Caco-2 (cell line): ENCODE measurements at regions not wholly inside any gene's neighbourhood (a gene's known extent, or its start where the extent isn't known, plus 50 kb on each side); places are given as distances from the start of the nearest gene placed in this dataset.

Source experiments
- BruUV-seq: library from RNA; stranded (reverse); fragments of 400-500 nt; replicated peaks from 2 replicates; lab custom pipeline; 2021; lab: Mats Ljungman, UMichigan
- CTCF ChIA-PET: fragments of 300-600 bp; sonication (Branson Sonifier 250); formaldehyde crosslinking; loops from one replicate; lab custom pipeline; 2022; ENCODE audit warnings: antibody characterized with exemption; lab: Charles Lee
- POLR2A ChIA-PET: fragments of 300-600 bp; sonication (Branson Sonifier 250); formaldehyde crosslinking; loops from one replicate; lab custom pipeline; 2022; ENCODE audit warnings: antibody characterized with exemption; lab: Charles Lee
- DNase-seq, 2 experiments: peaks; one replicate each; pipeline versions ENCODE4 v3.0.0 to v3.0.0-alpha.2; 2020 to 2022
- H3K27me3 ChIP-seq: replicated peaks from 2 replicates; pipeline ENCODE4 v1.6.0; 2011; ENCODE audit warnings: low read length; ENCODE audit not compliant: control insufficient read depth, insufficient read depth
- H3K36me3 ChIP-seq: 2 replicates; pipeline ENCODE4 v1.5.1; 2011; ENCODE audit warnings: low read length; ENCODE audit not compliant: control insufficient read depth, insufficient read depth
- H3K4me1 ChIP-seq: fragments of 250-450 bp; sonication (Bioruptor Pico); 2 replicates; pipeline ENCODE4 v1.5.1; 2020; ENCODE audit warnings: mild to moderate bottlenecking
- H3K4me3 ChIP-seq: 2 replicates; pipeline ENCODE4 v1.5.1; 2011; ENCODE audit warnings: low read depth, mild to moderate bottlenecking, control low read depth, low read length
- H3K9me3 ChIP-seq: fragments of 250-450 bp; sonication (Bioruptor Pico); 2 replicates; pipeline ENCODE4 v1.5.1; 2020; ENCODE audit warnings: mild to moderate bottlenecking, moderate library complexity
- H3K27ac Mint-ChIP-seq: one replicate; pipeline ENCODE4 v1.8.0; 2022; ENCODE audit warnings: mixed read lengths; ENCODE audit not compliant: unreplicated experiment
- H3K27me3 Mint-ChIP-seq: one replicate; pipeline ENCODE4 v1.8.0; 2022; ENCODE audit warnings: mixed read lengths; ENCODE audit not compliant: insufficient read depth, unreplicated experiment
- H3K36me3 Mint-ChIP-seq: one replicate; pipeline ENCODE4 v1.8.0; 2022; ENCODE audit warnings: mild to moderate bottlenecking, mixed read lengths; ENCODE audit not compliant: insufficient read depth, unreplicated experiment
- H3K4me1 Mint-ChIP-seq: one replicate; pipeline ENCODE4 v1.8.0; 2022; ENCODE audit warnings: low read depth, mixed read lengths; ENCODE audit not compliant: unreplicated experiment
- H3K4me3 Mint-ChIP-seq: one replicate; pipeline ENCODE4 v1.8.0; 2022; ENCODE audit warnings: mild to moderate bottlenecking, moderate library complexity, mixed read lengths; ENCODE audit not compliant: unreplicated experiment
- H3K9me3 Mint-ChIP-seq: one replicate; pipeline ENCODE4 v1.8.0; 2022; ENCODE audit warnings: mixed read lengths; ENCODE audit not compliant: unreplicated experiment
- CTCF ChIP-seq, 2 experiments: fragments of 200-600 bp in 1 of 2; IDR thresholded peaks; 1 replicate in 1 of 2; 2 replicates in 1 of 2; pipeline versions ENCODE4 v1.5.1 to v1.8.0; 2011 to 2022; ENCODE audit warnings: antibody characterized with exemption in 1 of 2, control low read depth in 1 of 2, inconsistent platforms in 1 of 2, low read depth in 1 of 2, low read length in 1 of 2, mild to moderate bottlenecking in 1 of 2, moderate library complexity in 1 of 2; ENCODE audit not compliant: insufficient read depth in 1 of 2, severe bottlenecking in 1 of 2, unreplicated experiment in 1 of 2
- intact Hi-C: fragments of 100-400 bp; cut with micrococcal nuclease; formaldehyde crosslinking; loops from one replicate; pipeline ENCODE4 v1.10.0; 2022; ENCODE audit not compliant: unreplicated experiment

GRCh38 chr6:33860006-33860405 is 56.2 kb upstream of the MLN start:
- H3K4me3 ChIP-seq = no peak overlapping the region
- no peaks in the 10 kb centered on the region for H3K9me3 Mint-ChIP-seq
- no peak for TF ChIP-seq CTCF (IDR thresholded peaks at IDR 0.05; ENCODE audit: insufficient read depth in 1 of 2, low read depth in 1 of 2, low read length in 1 of 2, severe bottlenecking in 1 of 2, unreplicated experiment in 1 of 2)
- H3K27me3 ChIP-seq = no peaks in the 10 kb centered on the region
- H3K4me3 Mint-ChIP-seq = no peak overlapping the region
- ChIA-PET CTCF (no interaction called here), POLR2A (no interaction called here)
- intact Hi-C loops = no loop called here
- H3K4me1 Mint-ChIP-seq = no peaks in the 10 kb centered on the region
- H3K9me3 ChIP-seq = no peaks in the 10 kb centered on the region
- no peaks in the 10 kb centered on the region for H3K27me3 Mint-ChIP-seq
- no peak overlapping the region for H3K27ac Mint-ChIP-seq
- BruUV-seq = no TSS peak
- DNase-seq = no peak
- no peaks in the 10 kb centered on the region for H3K36me3 ChIP-seq
- H3K36me3 Mint-ChIP-seq = no peaks in the 10 kb centered on the region
- peaks cover 19% of the 10 kb centered on the region for H3K4me1 ChIP-seq

GRCh38 chr6:33858804-33859505 is 55.2 kb upstream of the MLN start:
- Mint-ChIP-seq H3K36me3 (no peaks in the 10 kb centered on the region), H3K9me3 (no peaks in the 10 kb centered on the region), H3K4me1 (peaks cover 8% of the 10 kb centered on the region), H3K27me3 (no peaks in the 10 kb centered on the region), H3K4me3 (no peak overlapping the region), H3K27ac (no peak overlapping the region)
- H3K4me3 ChIP-seq = no peak overlapping the region
- ChIA-PET POLR2A (no interaction called here), CTCF (interaction anchor here (0.6 kb wide), 1 partner anchor 368 kb away, joined by 5 read pairs; no protein-coding TSS in a partner anchor)
- H3K36me3 ChIP-seq = no peaks in the 10 kb centered on the region
- H3K4me1 ChIP-seq = peaks cover 26% of the 10 kb centered on the region
- H3K27me3 ChIP-seq = no peaks in the 10 kb centered on the region
- no peak for TF ChIP-seq CTCF (IDR thresholded peaks at IDR 0.05; ENCODE audit: insufficient read depth in 1 of 2, low read depth in 1 of 2, low read length in 1 of 2, severe bottlenecking in 1 of 2, unreplicated experiment in 1 of 2)
- no peak for DNase-seq
- no peaks in the 10 kb centered on the region for H3K9me3 ChIP-seq
- intact Hi-C loops = loop anchor here (10.0 kb wide), 1 partner anchor 166 kb away; no protein-coding TSS in a partner anchor
- no TSS peak for BruUV-seq

- POLR2A ChIA-PET = no interaction called here
- Histone ChIP-seq H3K36me3 (no peaks in the 10 kb centered on the region), H3K27me3 (no peaks in the 10 kb centered on the region), H3K4me3 (no peak overlapping the region), H3K9me3 (no peaks in the 10 kb centered on the region), H3K4me1 (peaks cover 26% of the 10 kb centered on the region)
- Mint-ChIP-seq H3K9me3 (no peaks in the 10 kb centered on the region), H3K36me3 (no peaks in the 10 kb centered on the region), H3K27me3 (no peaks in the 10 kb centered on the region), H3K4me1 (peaks cover 8% of the 10 kb centered on the region), H3K27ac (no peak overlapping the region), H3K4me3 (no peak overlapping the region)
- CTCF ChIA-PET = no interaction called here
- BruUV-seq = no TSS peak
- intact Hi-C loops = loop anchor here (10.0 kb wide), 1 partner anchor 167 kb away; no protein-coding TSS in a partner anchor
- no peak for TF ChIP-seq CTCF (IDR thresholded peaks at IDR 0.05; ENCODE audit: insufficient read depth in 1 of 2, low read depth in 1 of 2, low read length in 1 of 2, severe bottlenecking in 1 of 2, unreplicated experiment in 1 of 2)
- DNase-seq = no peak
These were observed 54.2 kb upstream of the MLN start for GRCh38 chr6:33857932-33858475.
